HepG2 (cell line): ENCODE measurements at regions not wholly inside any gene's neighbourhood (a gene's known extent, or its start where the extent isn't known, plus 50 kb on each side); places are given as distances from the start of the nearest gene placed in this dataset.

ENCODE experiments used
- ATAC-seq: fragments of 200-7000 bp; cut with Tn5 transposase; 3 replicates; pipeline ENCODE4 v1.9.1; 2020; ENCODE audit warnings: mild to moderate bottlenecking, moderate library complexity
- BruUV-seq: library from RNA; stranded (reverse); fragments of 400-500 nt; replicated peaks from 2 replicates; lab custom pipeline; 2021; lab: Mats Ljungman, UMichigan
- CTCF ChIA-PET: fragments of 300-600 bp; formaldehyde crosslinking; extraction: SDS; loops from one replicate; lab custom pipeline; 2021; ENCODE audit warnings: low total read pairs, inconsistent platforms, low intra/inter-chr PET ratio; lab: Yijun Ruan, JAX
- POLR2A ChIA-PET: fragments of 350-600 bp; sonication (Branson Sonifier 250); formaldehyde crosslinking; loops from one replicate; lab custom pipeline; 2020; ENCODE audit warnings: antibody characterized with exemption, inconsistent platforms; lab: Yijun Ruan, JAX
- DNase-seq: peaks from one replicate; pipeline ENCODE4 v3.0.0-alpha.2; 2015; ENCODE audit warnings: low spot score
- FAIRE-seq: peaks from 3 replicates; lab custom pipeline; 2011; peaks lifted over from hg19 to GRCh38; lab: Jason Lieb, UNC
- H2AFZ ChIP-seq: one replicate; pipeline ENCODE4 v1.6.1; 2011; ENCODE audit warnings: low read length, inconsistent platforms
- H3K27ac ChIP-seq: fragments of 300-600 bp; 3 replicates; pipeline ENCODE4 v1.8.0; 2011; ENCODE audit warnings: mixed run types, mild to moderate bottlenecking, mixed read lengths, low read length, inconsistent platforms; ENCODE audit not compliant: insufficient read depth; ENCODE audit errors: extremely low read length
- H3K27me3 ChIP-seq, 2 experiments: fragments of 200-600 bp in 1 of 2; 2 replicates in 1 of 2; 3 replicates in 1 of 2; pipeline versions ENCODE4 v1.6.0 to v1.8.0; 2011; ENCODE audit warnings: low read length in 2 of 2, mild to moderate bottlenecking in 2 of 2, moderate library complexity in 2 of 2, inconsistent platforms in 1 of 2; ENCODE audit not compliant: insufficient read depth in 2 of 2, control insufficient read depth in 1 of 2
- H3K36me3 ChIP-seq, 2 experiments: fragments of 200-600 bp in 1 of 2; replicated peaks in 1 of 2; 2 replicates in 1 of 2; 3 replicates in 1 of 2; pipeline versions ENCODE4 v1.5.1 to v1.8.0; 2011; ENCODE audit warnings: low read length in 2 of 2, inconsistent platforms in 1 of 2; ENCODE audit not compliant: insufficient read depth in 2 of 2, control insufficient read depth in 1 of 2
- H3K4me1 ChIP-seq: 2 replicates; pipeline ENCODE4 v1.5.1; 2012; ENCODE audit warnings: low read length, inconsistent platforms; ENCODE audit not compliant: insufficient read depth
- H3K4me2 ChIP-seq: 2 replicates; pipeline ENCODE4 v1.6.0; 2011; ENCODE audit warnings: low read depth, low read length, inconsistent platforms
- H3K4me3 ChIP-seq, 3 experiments: fragments of 200-600 bp in 1 of 3; sonication (generic), shearing (Covaris generic) in 1 of 3; replicated peaks in 1 of 3; 2 replicates each; pipeline ENCODE4 v1.5.1; 2011 to 2016; ENCODE audit warnings: low read length in 3 of 3, inconsistent platforms in 2 of 3, low read depth in 2 of 3, mild to moderate bottlenecking in 2 of 3, control low read depth in 1 of 3, mixed read lengths in 1 of 3; ENCODE audit not compliant: insufficient read depth in 1 of 3
- H3K79me2 ChIP-seq: one replicate; pipeline ENCODE4 v1.6.1; 2011; ENCODE audit warnings: low read length, inconsistent platforms; ENCODE audit not compliant: insufficient read depth
- H3K9ac ChIP-seq: 2 replicates; pipeline ENCODE4 v1.6.0; 2011; ENCODE audit warnings: mild to moderate bottlenecking, low read depth, low read length, inconsistent platforms; ENCODE audit not compliant: insufficient read depth
- H3K9me3 ChIP-seq: 2 replicates; pipeline ENCODE4 v1.5.1; 2012; ENCODE audit warnings: mild to moderate bottlenecking, low read length
- H4K20me1 ChIP-seq: 2 replicates; pipeline ENCODE4 v1.6.0; 2011; ENCODE audit warnings: inconsistent platforms, mild to moderate bottlenecking, low read length, moderate library complexity; ENCODE audit not compliant: insufficient read depth
- HNRNPL ChIP-seq: fragments of 200-400 bp; formaldehyde crosslinking; IDR thresholded peaks from 2 replicates; pipeline ENCODE4 v1.6.1; 2017; ENCODE audit warnings: mild to moderate bottlenecking, low read depth, low read length
- MTF2 ChIP-seq: sonication (generic); formaldehyde crosslinking; IDR thresholded peaks from 2 replicates; pipeline ENCODE4 v1.5.0; 2020; ENCODE audit warnings: missing genetic modification reagents, borderline replicate concordance
- MYNN ChIP-seq: sonication (generic); formaldehyde crosslinking; IDR thresholded peaks from 2 replicates; pipeline ENCODE4 v1.4.0; 2020; ENCODE audit warnings: mild to moderate bottlenecking, low read depth, missing genetic modification reagents
- PRDM4 ChIP-seq: sonication (generic); formaldehyde crosslinking; IDR thresholded peaks from 2 replicates; pipeline ENCODE4 v1.9.0; 2021; ENCODE audit warnings: missing genetic modification reagents, borderline replicate concordance
- TGIF2 ChIP-seq: IDR thresholded peaks from 2 replicates; pipeline ENCODE4 v1.6.1; 2016; ENCODE audit warnings: control low read depth, missing compliant biosample characterization
- THAP9 ChIP-seq: sonication (generic); formaldehyde crosslinking; IDR thresholded peaks from 2 replicates; pipeline ENCODE4; 2020; ENCODE audit warnings: missing genetic modification reagents, mild to moderate bottlenecking, borderline replicate concordance
- TRIM24 ChIP-seq: sonication (generic); formaldehyde crosslinking; IDR thresholded peaks from 2 replicates; pipeline ENCODE4 v1.8.0; 2022; ENCODE audit warnings: mild to moderate bottlenecking, missing genetic modification reagents
- ZNF34 ChIP-seq: sonication (generic); formaldehyde crosslinking; IDR thresholded peaks from 2 replicates; pipeline ENCODE4 v1.4.0; 2020; ENCODE audit warnings: mild to moderate bottlenecking, missing genetic modification reagents, borderline replicate concordance
- ZNF362 ChIP-seq: sonication (generic); formaldehyde crosslinking; IDR thresholded peaks from 2 replicates; pipeline ENCODE4 v1.4.0; 2020; ENCODE audit warnings: missing genetic modification reagents, mild to moderate bottlenecking, borderline replicate concordance
- ZNF549 ChIP-seq: sonication (generic); formaldehyde crosslinking; IDR thresholded peaks from 2 replicates; pipeline ENCODE4 v1.5.0; 2020; ENCODE audit warnings: missing genetic modification reagents
- ZNF558 ChIP-seq: sonication (generic); formaldehyde crosslinking; IDR thresholded peaks from 2 replicates; pipeline ENCODE4 v1.9.0; 2022; ENCODE audit warnings: mild to moderate bottlenecking, missing genetic modification reagents, borderline replicate concordance
- ZNF704 ChIP-seq: sonication (generic); formaldehyde crosslinking; IDR thresholded peaks from 2 replicates; pipeline ENCODE4 v1.8.1; 2023; ENCODE audit warnings: mild to moderate bottlenecking, inconsistent platforms, moderate library complexity, missing genetic modification reagents, borderline replicate concordance
- WGBS: methylation state at CpG from one replicate; pipeline ENCODE4 v1.1.6; 2017; ENCODE audit warnings: low lambda C conversion rate; 5-methylcytosine and 5-hydroxymethylcytosine counted together
- in situ Hi-C: cut with HindIII; loops from 2 replicates; pipeline ENCODE4 v1.10.0; 2017; ENCODE audit warnings: low pct_unique_long_range_greater_than_20kb; ENCODE audit not compliant: extremely low pct_ligation_motif_present
- intact Hi-C: fragments of 100-400 bp; cut with micrococcal nuclease; formaldehyde crosslinking; loops from one replicate; pipeline ENCODE4 v1.10.0; 2022; ENCODE audit not compliant: unreplicated experiment

GRCh38 chr18:25010623-25011374 lies 341.2 kb downstream of the ZNF521 start:
- H3K9me3 ChIP-seq, result no peaks in the 10 kb centered on the region
- no peak overlapping the region for H3K27ac ChIP-seq
- BruUV-seq, result no TSS peak
- no peak for FAIRE-seq
- no peaks in the 10 kb centered on the region for H3K36me3 ChIP-seq
- H3K4me1 ChIP-seq, result no peaks in the 10 kb centered on the region
- TF ChIP-seq ZNF549, result no peak
- TF ChIP-seq ZNF704 (CRISPR knock-in tag), result no peak
- TF ChIP-seq TRIM24 (CRISPR knock-in tag), result no peak
- no peak for TF ChIP-seq HNRNPL
- TF ChIP-seq ZNF558, result no peak
- TF ChIP-seq MYNN (CRISPR knock-in tag), result no peak
- no peak for TF ChIP-seq THAP9
- no peak for TF ChIP-seq TGIF2
- TF ChIP-seq ZNF34 (CRISPR knock-in tag), result no peak
- TF ChIP-seq MTF2 (CRISPR knock-in tag), result no peak
- TF ChIP-seq ZNF362 (CRISPR knock-in tag), result no peak
- TF ChIP-seq PRDM4, result no peak
- no peaks in the 10 kb centered on the region for H3K27me3 ChIP-seq
- no peaks in the 10 kb centered on the region for H3K79me2 ChIP-seq
- intact Hi-C loops, result no loop called here
- ChIA-PET POLR2A (no interaction called here), CTCF (no interaction called here)
- in situ Hi-C loops, result no loop called here
- no peaks in the 10 kb centered on the region for H4K20me1 ChIP-seq
- no peak overlapping the region for H2AFZ ChIP-seq
- ATAC-seq, result no peak
- no peak overlapping the region for H3K4me2 ChIP-seq
- 2% methylated on average over 4 of the region's 4 CpGs for WGBS
- H3K4me3 ChIP-seq, result no peak overlapping the region
- H3K9ac ChIP-seq, result no peak overlapping the region
- DNase-seq, result no peak
